H1 (cell line): ENCODE measurements at regions not wholly inside any gene's neighbourhood (a gene's known extent, or its start where the extent isn't known, plus 50 kb on each side); places are given as distances from the start of the nearest gene placed in this dataset.
A peak's percentile ranks its signal among the peaks of the same experiment; 100 is the strongest.

Experiments used
- CTCF ChIA-PET: fragments of 300-600 bp; sonication (Branson Sonifier 250); formaldehyde crosslinking; loops from one replicate; lab custom pipeline; 2021; ENCODE audit not compliant: partially characterized antibody; lab: Charles Lee
- POLR2A ChIA-PET: fragments of 300-600 bp; sonication (Branson Sonifier 250); formaldehyde crosslinking; loops from one replicate; lab custom pipeline; 2021; ENCODE audit warnings: inconsistent platforms; ENCODE audit not compliant: partially characterized antibody; lab: Charles Lee
- DNase-seq, 2 experiments: peaks; one replicate each; pipeline versions ENCODE4 v3.0.0 to v3.0.0-alpha.2; 2010 to 2022; ENCODE audit warnings: low spot score in 2 of 2, low read depth in 1 of 2, mixed read lengths in 1 of 2
- FAIRE-seq: peaks from 2 replicates; lab custom pipeline; 2011; peaks lifted over from hg19 to GRCh38; lab: Jason Lieb, UNC
- H2AFZ ChIP-seq: 2 replicates; pipeline ENCODE4 v1.8.1; 2012; ENCODE audit warnings: low read length, inconsistent platforms
- H2AK5ac ChIP-seq: 2 replicates; pipeline ENCODE4 v1.6.1; 2013; ENCODE audit warnings: low read depth, low read length
- H2BK120ac ChIP-seq: replicated peaks from 2 replicates; pipeline ENCODE3; 2013; ENCODE audit warnings: low read depth, low read length, inconsistent platforms
- H2BK12ac ChIP-seq: 2 replicates; pipeline ENCODE4 v1.6.1; 2013; ENCODE audit warnings: low read depth, low read length
- H2BK15ac ChIP-seq: 2 replicates; pipeline ENCODE4 v1.6.1; 2013; ENCODE audit warnings: low read length
- H2BK20ac ChIP-seq: 2 replicates; pipeline ENCODE4 v1.6.1; 2013; ENCODE audit warnings: low read length
- H2BK5ac ChIP-seq: 2 replicates; pipeline ENCODE4 v1.6.1; 2013; ENCODE audit warnings: low read depth, low read length
- H3K14ac ChIP-seq: 2 replicates; pipeline ENCODE4 v1.6.1; 2013; ENCODE audit warnings: inconsistent platforms; ENCODE audit not compliant: insufficient read length
- H3K18ac ChIP-seq: 2 replicates; pipeline ENCODE4 v1.6.1; 2013; ENCODE audit warnings: low read length; ENCODE audit errors: extremely low read depth
- H3K23ac ChIP-seq: 2 replicates; pipeline ENCODE4 v1.6.1; 2013; ENCODE audit warnings: inconsistent platforms; ENCODE audit not compliant: insufficient read length
- H3K23me2 ChIP-seq: 2 replicates; pipeline ENCODE4 v1.6.1; 2013; ENCODE audit warnings: low read depth, low read length
- H3K27ac ChIP-seq: 2 replicates; pipeline ENCODE4 v1.6.1; 2011; ENCODE audit warnings: low read depth, low read length, inconsistent platforms
- H3K27me3 ChIP-seq, 4 experiments: replicated peaks in 1 of 4; 1 replicate in 1 of 4; 2 replicates in 3 of 4; pipeline versions ENCODE4 v1.6.1 to v1.8.1; 2011 to 2013; ENCODE audit warnings: low read length in 3 of 4, mild to moderate bottlenecking in 3 of 4, inconsistent platforms in 2 of 4, mixed read lengths in 2 of 4, moderate library complexity in 1 of 4; ENCODE audit not compliant: control insufficient read depth in 3 of 4, insufficient read depth in 3 of 4; ENCODE audit errors: extremely low read depth in 1 of 4
- H3K36me3 ChIP-seq, 4 experiments: 2 replicates each; pipeline versions ENCODE4 v1.6.1 to v1.8.1; 2011 to 2013; ENCODE audit warnings: mild to moderate bottlenecking in 4 of 4, low read length in 3 of 4, moderate library complexity in 2 of 4, control low read depth in 1 of 4, inconsistent platforms in 1 of 4; ENCODE audit not compliant: insufficient read depth in 4 of 4, control insufficient read depth in 2 of 4
- H3K4ac ChIP-seq: replicated peaks from 2 replicates; pipeline ENCODE3; 2013; ENCODE audit warnings: low read length, low read depth, mixed read lengths, inconsistent platforms; ENCODE audit not compliant: insufficient read length
- H3K4me1 ChIP-seq, 4 experiments: replicated peaks in 1 of 4; 1 replicate in 1 of 4; 2 replicates in 3 of 4; pipeline versions ENCODE4 v1.6.1 to v1.8.1; 2011 to 2013; ENCODE audit warnings: low read length in 3 of 4, inconsistent platforms in 2 of 4, mixed read lengths in 1 of 4; ENCODE audit not compliant: insufficient read depth in 4 of 4, control insufficient read depth in 3 of 4
- H3K4me2 ChIP-seq, 2 experiments: 2 replicates each; pipeline versions ENCODE4 v1.6.1 to v1.8.1; 2011 to 2013; ENCODE audit warnings: low read depth in 2 of 2, low read length in 2 of 2, control low read depth in 1 of 2, inconsistent platforms in 1 of 2, mild to moderate bottlenecking in 1 of 2; ENCODE audit not compliant: insufficient read depth in 1 of 2
- H3K4me3 ChIP-seq, 4 experiments: fragments of 200-600, 300-600 bp in 1 of 4; sonication (generic), shearing (Covaris generic), sonication (Bioruptor Twin) in 1 of 4; 2 replicates each; pipeline versions ENCODE4 v1.5.1 to v1.8.1; 2011 to 2016; ENCODE audit warnings: low read length in 4 of 4, low read depth in 3 of 4, control low read depth in 2 of 4, inconsistent platforms in 2 of 4, mild to moderate bottlenecking in 2 of 4, mixed read lengths in 1 of 4, moderate library complexity in 1 of 4; ENCODE audit not compliant: insufficient read depth in 2 of 4; ENCODE audit errors: extremely low read depth in 1 of 4
- H3K56ac ChIP-seq: replicated peaks from 2 replicates; pipeline ENCODE3; 2013; ENCODE audit warnings: low read depth, mild to moderate bottlenecking, mixed read lengths, low read length, inconsistent platforms; ENCODE audit not compliant: insufficient read length
- H3K79me1 ChIP-seq: 2 replicates; pipeline ENCODE4 v1.6.1; 2013; ENCODE audit warnings: low read depth, low read length, control low read depth
- H3K79me2 ChIP-seq, 2 experiments: 2 replicates each; pipeline versions ENCODE4 v1.6.1 to v1.8.1; 2012 to 2013; ENCODE audit warnings: low read length in 2 of 2, mild to moderate bottlenecking in 2 of 2, inconsistent platforms in 1 of 2; ENCODE audit not compliant: insufficient read depth in 2 of 2, control insufficient read depth in 1 of 2
- H3K9ac ChIP-seq, 4 experiments: replicated peaks in 1 of 4; 1 replicate in 1 of 4; 2 replicates in 3 of 4; pipeline versions ENCODE4 v1.6.1 to v1.8.1; 2011 to 2013; ENCODE audit warnings: low read depth in 3 of 4, low read length in 3 of 4, control low read depth in 2 of 4, mild to moderate bottlenecking in 2 of 4, moderate library complexity in 2 of 4, inconsistent platforms in 1 of 4; ENCODE audit errors: extremely low read depth in 1 of 4
- H3K9me3 ChIP-seq, 2 experiments: 2 replicates each; pipeline versions ENCODE4 v1.6.1 to v1.8.1; 2012 to 2013; ENCODE audit warnings: mild to moderate bottlenecking in 2 of 2, moderate library complexity in 2 of 2, control low read depth in 1 of 2, inconsistent platforms in 1 of 2, low read depth in 1 of 2, low read length in 1 of 2, mixed read lengths in 1 of 2; ENCODE audit not compliant: insufficient read depth in 2 of 2
- H4K20me1 ChIP-seq, 2 experiments: replicated peaks in 1 of 2; 2 replicates each; pipeline versions ENCODE3 to v1.8.1; 2011 to 2013; ENCODE audit warnings: inconsistent platforms in 2 of 2, low read length in 2 of 2, mild to moderate bottlenecking in 1 of 2; ENCODE audit not compliant: insufficient read depth in 2 of 2, control insufficient read depth in 1 of 2
- H4K5ac ChIP-seq: 2 replicates; pipeline ENCODE4 v1.6.1; 2013; ENCODE audit warnings: low read length, low read depth, mixed read lengths, inconsistent platforms; ENCODE audit not compliant: insufficient read length
- H4K8ac ChIP-seq: 2 replicates; pipeline ENCODE4 v1.8.0; 2013; ENCODE audit warnings: mild to moderate bottlenecking, moderate library complexity, low read length, inconsistent platforms; ENCODE audit not compliant: insufficient read depth; ENCODE audit errors: extremely low read depth
- H4K91ac ChIP-seq: replicated peaks from 2 replicates; pipeline ENCODE3; 2013; ENCODE audit warnings: low read length, mixed read lengths, inconsistent platforms; ENCODE audit not compliant: insufficient read length
- RAD21 ChIP-seq, 2 experiments: IDR thresholded peaks in 1 of 2; conservative IDR thresholded peaks in 1 of 2; 2 replicates each; pipeline ENCODE4 v1.6.1; 2011; ENCODE audit warnings: low read depth in 2 of 2, low read length in 2 of 2, improper control_type of control experiment in 1 of 2, inconsistent platforms in 1 of 2, mild to moderate bottlenecking in 1 of 2, moderate library complexity in 1 of 2
- TBP ChIP-seq: IDR thresholded peaks from 2 replicates; pipeline ENCODE4 v1.6.1; 2011; ENCODE audit warnings: low read depth, low read length, improper control_type of control experiment
- WGBS, 2 experiments: shearing (Covaris generic) in 1 of 2; methylation state at CpG; one replicate each; pipeline versions ENCODE4 v1.1.6 to v1.1.7; 2013 to 2015; ENCODE audit warnings: low lambda C conversion rate in 2 of 2, mixed read lengths in 2 of 2, inconsistent platforms in 1 of 2, low coverage in 1 of 2, missing lambda C conversion rate in 1 of 2; ENCODE audit not compliant: insufficient replicate concordance in 2 of 2, insufficient coverage in 1 of 2, insufficient read length in 1 of 2; ENCODE audit errors: extremely low coverage in 1 of 2, missing lambda C conversion rate in 1 of 2; 5-methylcytosine and 5-hydroxymethylcytosine counted together

GRCh38 chr4:15144249-15144966 lies 142.1 kb downstream of the CPEB2 start:
- H4K20me1 ChIP-seq: no peaks in the 10 kb centered on the region
- CTCF ChIA-PET: no interaction called here
- WGBS, 2 experiments: 88% methylated on average over 9 of the region's 9 CpGs; no CpG with 5 or more reads in 1 of the 2 experiments

More at GRCh38 chr4:15144249-15144966, 142.1 kb downstream of the CPEB2 start:
- Histone ChIP-seq H3K23me2 (no peaks in the 10 kb centered on the region), H3K9me3 (no peaks in the 10 kb centered on the region), H3K23ac (no peak overlapping the region), H2BK12ac (no peak overlapping the region), H3K79me1 (no peaks in the 10 kb centered on the region), H3K4me3 (no peak overlapping the region), H3K4me2 (no peak overlapping the region), H4K5ac (no peak overlapping the region), H2BK20ac (no peak overlapping the region), H3K27ac (no peak overlapping the region), H3K4ac (no peak overlapping the region), H2AK5ac (no peak overlapping the region), H3K27me3 (no peaks in the 10 kb centered on the region), H2BK5ac (no peak overlapping the region), H4K91ac (no peak overlapping the region), H3K14ac (no peak overlapping the region), H2BK15ac (no peak overlapping the region), H2BK120ac (no peak overlapping the region)
- POLR2A ChIA-PET: no interaction called here
- FAIRE-seq (no peak), DNase-seq (no peak)
- TF ChIP-seq RAD21 (IDR thresholded peaks at IDR 0.05 in 1 of 2, conservative IDR thresholded peaks at IDR 0.05 in 1 of 2; ENCODE audit: low read depth in 2 of 2, low read length in 2 of 2) (peak; percentile 29 to 47; a peak in 3 of 4 replicates), TBP (no peak)
- TF ChIP-seq, all 59 proteins: peak for 1
- H2AFZ ChIP-seq: no peak overlapping the region
- peaks cover 4 to 7% (median 5%) of the 10 kb centered on the region in 4 experiments for H3K4me1 ChIP-seq
- no peak overlapping the region for H3K18ac ChIP-seq
- H3K36me3 ChIP-seq: no peaks in the 10 kb centered on the region
- no peak overlapping the region for H4K8ac ChIP-seq
- no peaks in the 10 kb centered on the region for H3K79me2 ChIP-seq
- no peak overlapping the region for H3K9ac ChIP-seq
- no peak overlapping the region for H3K56ac ChIP-seq
